ENCODE measurements at regions not wholly inside any gene's neighbourhood (a gene's known extent, or its start where the extent isn't known, plus 50 kb on each side); places are given as distances from the start of the nearest gene placed in this dataset.
"Not testable (repeated sequence)": the region's sequence is repeated elsewhere in the genome, so short reads cannot be mapped to it uniquely, and the experiment has no call there.

DNA sequence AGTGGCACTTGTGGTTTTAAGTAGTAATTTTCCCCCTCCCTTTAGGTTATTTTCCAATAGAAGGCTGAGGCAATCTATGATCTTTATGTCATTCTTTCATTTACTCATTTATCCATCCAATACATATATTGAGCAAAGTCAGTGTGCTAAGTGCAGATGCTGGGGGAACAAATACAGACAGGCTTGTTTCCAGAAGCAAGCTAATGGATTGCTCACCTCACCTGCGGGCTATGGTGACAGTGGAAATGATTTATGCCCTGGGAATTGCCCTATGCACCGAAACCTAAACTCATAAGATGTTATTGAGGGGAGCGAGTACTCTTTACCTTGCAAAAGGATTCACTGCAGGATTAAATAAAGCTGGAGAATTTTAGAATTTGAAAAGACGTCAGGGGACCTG, 148.7 kb upstream of the GRK3 start:
- intact Hi-C loops (cut with micrococcal nuclease); POLR2A ChIA-PET; H3K27ac Mint-ChIP-seq; H3K36me3 Mint-ChIP-seq; CTCF ChIA-PET; H3K9me3 Mint-ChIP-seq; DNase-seq; H3K4me3 Mint-ChIP-seq: not testable (repeated sequence)
- Mint-ChIP-seq H3K4me1 (ENCODE audit: low read depth) (peaks cover 16% of the 10 kb centered on the region), H3K27me3 (peaks cover 27% of the 10 kb centered on the region)

DNA sequence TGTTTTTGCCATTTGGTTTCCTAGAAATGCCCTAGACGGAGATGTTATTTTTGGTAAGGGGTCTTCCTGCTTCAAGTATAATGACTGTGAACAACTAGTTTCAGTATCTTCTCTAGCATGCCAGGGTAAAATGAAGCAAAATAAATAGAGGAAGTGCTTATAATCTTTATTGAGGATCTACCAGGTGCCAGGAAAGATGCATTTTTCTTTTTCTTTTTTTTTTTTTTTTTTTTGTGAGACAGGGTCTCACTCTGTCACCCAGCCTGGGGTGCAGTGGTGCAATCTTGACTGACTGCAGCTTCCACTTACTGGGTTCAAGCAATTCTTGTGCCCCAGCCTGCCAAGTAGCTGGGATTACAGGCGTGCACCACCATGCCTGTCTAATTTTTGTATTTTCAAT, 146.6 kb upstream of the GRK3 start:
- H3K9me3 Mint-ChIP-seq; H3K36me3 Mint-ChIP-seq; H3K27ac Mint-ChIP-seq; DNase-seq; intact Hi-C loops (cut with micrococcal nuclease); CTCF ChIA-PET; POLR2A ChIA-PET; H3K4me3 Mint-ChIP-seq: not testable (repeated sequence)
- peaks cover 41% of the 10 kb centered on the region for H3K27me3 Mint-ChIP-seq
- H3K4me1 Mint-ChIP-seq (ENCODE audit: low read depth), result peaks cover 20% of the 10 kb centered on the region

DNA sequence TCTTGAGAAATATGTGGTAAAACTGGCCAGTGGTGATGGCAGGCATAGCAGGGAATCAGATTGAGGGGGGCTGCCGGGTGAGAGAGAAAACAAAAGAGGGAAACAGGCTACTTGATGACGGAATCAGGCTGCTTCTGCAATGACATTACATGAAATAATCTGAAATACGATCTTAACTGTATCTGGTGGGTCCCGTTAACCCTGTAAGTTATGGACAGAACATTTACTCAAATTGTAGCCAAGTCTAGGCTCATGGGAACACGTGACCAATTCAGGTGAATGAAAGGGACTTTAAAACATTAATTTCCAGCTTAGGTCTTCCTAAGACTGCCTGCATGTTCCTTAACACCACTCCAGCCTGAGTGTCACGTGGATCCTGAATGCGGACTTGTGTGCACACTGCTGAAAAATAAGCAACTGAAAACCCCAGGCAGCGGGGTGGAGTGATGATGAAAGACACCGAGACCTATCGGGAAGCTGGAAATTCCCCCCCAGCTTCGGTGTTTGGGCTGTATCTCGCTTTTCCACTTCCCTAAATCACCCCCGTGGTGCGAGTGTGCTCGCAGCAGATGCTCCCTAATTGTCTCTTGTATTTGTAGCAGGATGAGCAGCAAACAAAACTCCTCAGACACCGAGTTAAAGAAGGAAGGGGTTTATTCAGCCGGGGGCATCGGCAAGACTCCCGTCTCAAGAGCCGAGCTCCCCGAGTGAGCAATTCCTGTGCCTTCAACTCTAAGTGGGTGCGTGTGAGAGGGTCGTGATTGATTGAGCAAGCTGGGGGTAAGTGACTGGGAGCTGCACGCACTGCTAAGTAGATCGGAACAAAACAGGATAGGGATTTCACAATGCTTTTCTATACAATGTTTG, 145.0 kb upstream of the GRK3 start:
- no peaks in the 10 kb centered on the region for H3K36me3 Mint-ChIP-seq
- peaks cover 52% of the 10 kb centered on the region for H3K27me3 Mint-ChIP-seq
- ChIA-PET CTCF (interaction anchor here (0.9 kb wide), 1 partner anchor 354 kb away, joined by 3 read pairs; no protein-coding TSS in a partner anchor), POLR2A (interaction anchor here (0.7 kb wide), 1 partner anchor 206 kb away, joined by 4 read pairs; no protein-coding TSS in a partner anchor)
- H3K9me3 Mint-ChIP-seq, result no peaks in the 10 kb centered on the region
- no peak overlapping the region for H3K27ac Mint-ChIP-seq
- DNase-seq, result no peak
- peak overlapping the region; percentile 2 for H3K4me3 Mint-ChIP-seq
- peaks cover 20% of the 10 kb centered on the region for H3K4me1 Mint-ChIP-seq (ENCODE audit: low read depth)
- intact Hi-C loops (cut with micrococcal nuclease), result no loop called here

GRCh38 chr22:25420114-25420441, 144.4 kb upstream of the GRK3 start:
- H3K36me3 Mint-ChIP-seq; H3K27ac Mint-ChIP-seq; POLR2A ChIA-PET; DNase-seq; H3K9me3 Mint-ChIP-seq; CTCF ChIA-PET; intact Hi-C loops (cut with micrococcal nuclease): not testable (repeated sequence)
- peaks cover 54% of the 10 kb centered on the region for H3K27me3 Mint-ChIP-seq
- H3K4me1 Mint-ChIP-seq (ENCODE audit: low read depth), result peaks cover 20% of the 10 kb centered on the region
- H3K4me3 Mint-ChIP-seq, result peak overlapping the region; percentile 2

DNA sequence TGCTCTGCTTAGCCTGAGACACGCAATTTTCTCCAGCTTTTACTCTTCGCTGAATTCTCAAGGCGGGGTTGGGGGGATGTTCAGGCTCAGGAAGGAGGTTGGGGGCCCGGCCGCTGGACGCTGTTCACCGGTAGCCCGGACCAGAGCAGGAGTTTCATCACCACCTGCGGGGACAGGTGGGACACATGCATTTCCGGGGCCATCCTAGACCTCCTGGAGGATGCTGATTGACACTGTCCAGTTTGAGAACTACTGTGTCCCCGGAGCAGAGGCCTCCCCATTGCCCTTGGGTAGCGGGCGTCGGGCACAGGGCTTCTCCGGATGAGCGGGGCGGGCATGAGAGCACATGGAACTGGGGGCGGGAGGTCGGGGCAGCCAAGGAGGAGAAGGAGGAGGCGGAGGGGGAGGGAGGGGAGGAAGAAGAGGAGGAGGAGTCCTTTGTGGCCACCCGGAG, 144.0 kb upstream of the GRK3 start:
- Mint-ChIP-seq H3K4me1 (ENCODE audit: low read depth) (peaks cover 20% of the 10 kb centered on the region), H3K9me3 (no peaks in the 10 kb centered on the region), H3K36me3 (no peaks in the 10 kb centered on the region), H3K27ac (no peak overlapping the region), H3K4me3 (no peak overlapping the region), H3K27me3 (peaks cover 54% of the 10 kb centered on the region)
- DNase-seq, result no peak
- intact Hi-C loops (cut with micrococcal nuclease), result no loop called here
- ChIA-PET POLR2A (no interaction called here), CTCF (no interaction called here)

GRCh38 chr22:25420925-25421904, 143.3 kb upstream of the GRK3 start:
- Mint-ChIP-seq H3K9me3 (no peaks in the 10 kb centered on the region), H3K27me3 (peaks cover 54% of the 10 kb centered on the region), H3K36me3 (no peaks in the 10 kb centered on the region), H3K4me3 (peak overlapping the region; percentile 40), H3K27ac (no peak overlapping the region), H3K4me1 (ENCODE audit: low read depth) (peaks cover 20% of the 10 kb centered on the region)
- DNase-seq, result no peak
- intact Hi-C loops (cut with micrococcal nuclease), result no loop called here
- ChIA-PET POLR2A (no interaction called here), CTCF (no interaction called here)

DNA sequence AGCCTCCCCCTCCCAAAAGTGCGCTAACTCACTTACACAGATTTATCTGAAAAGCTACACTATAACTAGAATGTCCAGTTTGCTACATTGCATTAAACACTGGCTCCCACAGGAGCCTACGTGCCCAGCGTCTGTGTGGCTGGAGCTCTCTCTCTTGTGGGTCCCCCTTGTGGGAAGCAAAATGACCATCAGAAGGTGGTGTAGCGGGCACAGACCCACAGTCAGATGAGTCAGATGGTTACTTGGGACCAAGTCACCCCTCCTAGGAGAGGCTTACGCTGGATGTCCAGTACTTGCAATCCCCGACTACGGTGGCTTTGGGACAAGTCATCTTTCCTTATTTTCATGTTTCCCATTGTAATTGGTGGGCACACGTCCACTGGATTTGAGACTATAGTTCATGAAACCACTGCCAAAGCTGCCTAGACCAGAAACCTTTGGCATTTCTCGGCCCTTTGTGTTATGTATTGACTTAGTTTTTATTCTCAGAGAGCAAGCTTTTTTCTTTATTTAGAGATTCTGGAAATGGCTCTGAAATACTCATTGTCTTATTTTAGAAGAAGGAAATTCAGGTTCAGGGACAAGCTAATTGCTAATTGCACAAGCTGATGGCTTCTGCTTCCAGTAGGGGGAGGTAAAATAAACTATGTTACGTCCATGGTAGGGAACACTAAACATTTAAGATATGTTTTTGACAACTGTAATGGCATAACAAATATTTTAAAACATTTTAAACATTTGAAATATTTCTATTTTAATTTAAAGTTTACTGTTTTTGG, 137.8 kb upstream of the GRK3 start:
- H3K9me3 Mint-ChIP-seq; H3K36me3 Mint-ChIP-seq; intact Hi-C loops (cut with micrococcal nuclease); DNase-seq; H3K27ac Mint-ChIP-seq; H3K4me1 Mint-ChIP-seq (ENCODE audit: low read depth); H3K4me3 Mint-ChIP-seq; POLR2A ChIA-PET; CTCF ChIA-PET: not testable (repeated sequence)
- peaks cover 29% of the 10 kb centered on the region for H3K27me3 Mint-ChIP-seq

DNA sequence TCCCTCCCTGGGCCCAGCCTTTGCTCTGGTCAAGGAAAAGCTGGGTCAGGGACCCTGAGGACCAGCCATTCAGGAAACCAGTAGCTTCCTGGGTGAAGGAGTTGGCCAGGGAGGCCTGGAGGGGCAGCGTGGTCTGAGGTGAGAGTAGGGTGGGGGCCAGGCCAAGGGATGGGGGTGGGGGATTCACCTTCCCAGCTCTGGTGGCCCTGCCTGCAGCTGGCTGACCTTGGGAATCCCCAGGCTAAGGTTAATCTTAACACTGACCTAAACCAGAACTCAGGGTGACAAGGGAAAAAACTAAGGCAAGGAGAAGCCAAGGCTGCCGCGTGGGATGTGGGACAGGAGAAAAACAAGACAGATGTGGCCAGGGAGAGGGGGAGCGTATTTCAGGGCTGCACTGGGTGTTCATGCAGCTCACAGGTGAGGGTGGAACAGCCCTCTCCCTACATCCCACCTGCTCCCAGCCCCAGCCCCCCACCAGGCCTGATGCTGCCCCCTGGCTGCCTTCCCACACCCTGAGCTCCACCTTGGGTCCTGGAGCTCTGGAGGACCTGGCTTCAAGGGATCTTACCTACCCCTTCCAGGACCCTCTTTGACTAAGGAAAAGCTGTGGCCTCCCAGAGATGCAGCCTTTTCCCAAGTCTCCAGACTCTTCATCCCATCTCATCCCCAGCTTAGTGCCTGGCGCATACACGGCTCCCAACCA, 132.7 kb upstream of the GRK3 start:
- H3K9me3 Mint-ChIP-seq; DNase-seq; H3K27me3 Mint-ChIP-seq; H3K4me1 Mint-ChIP-seq (ENCODE audit: low read depth); H3K27ac Mint-ChIP-seq; intact Hi-C loops (cut with micrococcal nuclease); H3K4me3 Mint-ChIP-seq; POLR2A ChIA-PET; H3K36me3 Mint-ChIP-seq: not testable (repeated sequence)
- CTCF ChIA-PET, result interaction anchor here (1.3 kb wide), 1 partner anchor 230 kb away, joined by 3 read pairs; no protein-coding TSS in a partner anchor

- DNase-seq; H3K4me3 Mint-ChIP-seq; H3K4me1 Mint-ChIP-seq (ENCODE audit: low read depth); POLR2A ChIA-PET; intact Hi-C loops (cut with micrococcal nuclease); CTCF ChIA-PET; H3K27me3 Mint-ChIP-seq; H3K36me3 Mint-ChIP-seq; H3K27ac Mint-ChIP-seq; H3K9me3 Mint-ChIP-seq: not testable (repeated sequence)
These were observed 131.0 kb upstream of the GRK3 start for GRCh38 chr22:25433381-25433970.

- Mint-ChIP-seq H3K36me3 (no peaks in the 10 kb centered on the region), H3K4me3 (no peak overlapping the region), H3K4me1 (ENCODE audit: low read depth) (no peaks in the 10 kb centered on the region), H3K9me3 (no peaks in the 10 kb centered on the region), H3K27ac (no peak overlapping the region), H3K27me3 (no peaks in the 10 kb centered on the region)
- intact Hi-C loops (cut with micrococcal nuclease), result no loop called here
- DNase-seq, result no peak
- ChIA-PET CTCF (no interaction called here), POLR2A (no interaction called here)
These were observed 126.9 kb upstream of the GRK3 start for GRCh38 chr22:25437414-25438160.
